Esophagus squamous epithelium (tissue), 4 donors: ENCODE measurements at regions not wholly inside any gene's neighbourhood (a gene's known extent, or its start where the extent isn't known, plus 50 kb on each side); places are given as distances from the start of the nearest gene placed in this dataset.

Experiments
- CTCF ChIP-seq, 6 experiments: fragments of 450-650 bp in 4 of 6; fragments of 200-600 bp in 2 of 6; sonication (generic) in 2 of 6; IDR thresholded peaks; one replicate each; pipeline ENCODE4 v1.5.1; 2016 to 2019; ENCODE audit warnings: antibody characterized with exemption in 6 of 6, mild to moderate bottlenecking in 4 of 6, moderate library complexity in 4 of 6
- POLR2A ChIP-seq, 4 donors: fragments of 450-650 bp; IDR thresholded peaks; one replicate each; pipeline ENCODE4 v1.6.1; 2017; ENCODE audit warnings: antibody characterized with exemption in 4 of 4, mild to moderate bottlenecking in 4 of 4, moderate library complexity in 3 of 4

GRCh38 chr13:83589814-83590213 is 292.5 kb downstream of the SLITRK1 start:
- TF ChIP-seq POLR2A (IDR thresholded peaks at IDR 0.05) (no peak), CTCF (IDR thresholded peaks at IDR 0.05) (no peak)
